ENCODE measurements at regions not wholly inside any gene's neighbourhood (a gene's known extent, or its start where the extent isn't known, plus 50 kb on each side); places are given as distances from the start of the nearest gene placed in this dataset.

GRCh38 chr10:56895306-56895705 is 534.2 kb upstream of the ZWINT start:
- Histone ChIP-seq H3K9me3 (ENCODE audit: control insufficient read depth, low read length) (no peaks in the 10 kb centered on the region), H3K27me3 (ENCODE audit: control insufficient read depth, insufficient read depth, low read length) (no peaks in the 10 kb centered on the region), H3K4me3 (ENCODE audit: low read depth, low read length) (no peak overlapping the region), H3K27ac (no peak overlapping the region), H3K4me1 (no peaks in the 10 kb centered on the region), H3K4me2 (ENCODE audit: low read length) (no peak overlapping the region), H3K9ac (no peak overlapping the region), H2AFZ (no peak overlapping the region), H3K36me3 (ENCODE audit: control insufficient read depth, insufficient read depth, low read length) (no peaks in the 10 kb centered on the region), H3K79me2 (no peaks in the 10 kb centered on the region)
- TF ChIP-seq, protein P1, sequence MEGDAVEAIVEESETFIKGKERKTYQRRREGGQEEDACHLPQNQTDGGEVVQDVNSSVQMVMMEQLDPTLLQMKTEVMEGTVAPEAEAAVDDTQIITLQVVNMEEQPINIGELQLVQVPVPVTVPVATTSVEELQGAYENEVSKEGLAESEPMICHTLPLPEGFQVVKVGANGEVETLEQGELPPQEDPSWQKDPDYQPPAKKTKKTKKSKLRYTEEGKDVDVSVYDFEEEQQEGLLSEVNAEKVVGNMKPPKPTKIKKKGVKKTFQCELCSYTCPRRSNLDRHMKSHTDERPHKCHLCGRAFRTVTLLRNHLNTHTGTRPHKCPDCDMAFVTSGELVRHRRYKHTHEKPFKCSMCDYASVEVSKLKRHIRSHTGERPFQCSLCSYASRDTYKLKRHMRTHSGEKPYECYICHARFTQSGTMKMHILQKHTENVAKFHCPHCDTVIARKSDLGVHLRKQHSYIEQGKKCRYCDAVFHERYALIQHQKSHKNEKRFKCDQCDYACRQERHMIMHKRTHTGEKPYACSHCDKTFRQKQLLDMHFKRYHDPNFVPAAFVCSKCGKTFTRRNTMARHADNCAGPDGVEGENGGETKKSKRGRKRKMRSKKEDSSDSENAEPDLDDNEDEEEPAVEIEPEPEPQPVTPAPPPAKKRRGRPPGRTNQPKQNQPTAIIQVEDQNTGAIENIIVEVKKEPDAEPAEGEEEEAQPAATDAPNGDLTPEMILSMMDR (IDR thresholded peaks at IDR 0.05) = no peak

DNA sequence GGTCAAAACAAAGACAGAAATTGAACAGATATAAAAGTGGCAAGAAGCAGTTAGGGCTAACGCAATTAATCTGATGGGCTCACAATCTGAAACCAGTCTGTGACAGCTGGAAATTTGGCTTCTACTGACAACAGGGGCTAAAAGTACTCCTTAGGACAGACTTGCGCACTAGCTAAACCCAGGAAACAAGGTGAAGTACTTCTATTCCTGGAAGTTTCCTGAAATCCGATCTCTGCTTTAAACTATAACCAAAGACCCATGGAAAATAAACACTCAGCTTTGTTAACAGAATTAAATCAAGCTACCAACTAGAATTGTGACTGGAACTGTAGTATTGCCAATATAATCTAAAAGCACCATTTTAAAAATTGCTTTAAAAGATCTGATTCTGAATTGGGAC is 520.2 kb upstream of the ZWINT start:
- Histone ChIP-seq H3K79me2 (no peaks in the 10 kb centered on the region), H3K9ac (no peak overlapping the region), H3K4me1 (no peaks in the 10 kb centered on the region), H2AFZ (no peak overlapping the region), H3K27ac (no peak overlapping the region), H3K4me3 (ENCODE audit: low read depth, low read length) (no peak overlapping the region), H3K9me3 (ENCODE audit: control insufficient read depth, low read length) (no peaks in the 10 kb centered on the region), H3K36me3 (ENCODE audit: control insufficient read depth, insufficient read depth, low read length) (no peaks in the 10 kb centered on the region), H3K27me3 (ENCODE audit: control insufficient read depth, insufficient read depth, low read length) (no peaks in the 10 kb centered on the region), H3K4me2 (ENCODE audit: low read length) (no peak overlapping the region)
- TF ChIP-seq, protein P1 (IDR thresholded peaks at IDR 0.05) = no peak

- no peak overlapping the region for H3K27ac ChIP-seq
- H3K79me2 ChIP-seq = no peaks in the 10 kb centered on the region
- H3K4me3 ChIP-seq (ENCODE audit: low read depth, low read length) = no peak overlapping the region
- H3K4me1 ChIP-seq = no peaks in the 10 kb centered on the region
- H3K9me3 ChIP-seq (ENCODE audit: control insufficient read depth, low read length) = no peaks in the 10 kb centered on the region
- H3K9ac ChIP-seq = no peak overlapping the region
- H3K4me2 ChIP-seq (ENCODE audit: low read length) = no peak overlapping the region
- H2AFZ ChIP-seq = no peak overlapping the region
- no peaks in the 10 kb centered on the region for H3K27me3 ChIP-seq (ENCODE audit: control insufficient read depth, insufficient read depth, low read length)
- TF ChIP-seq, protein P1 (IDR thresholded peaks at IDR 0.05) = no peak
- no peaks in the 10 kb centered on the region for H3K36me3 ChIP-seq (ENCODE audit: control insufficient read depth, insufficient read depth, low read length)
Measured at GRCh38 chr10:56880606-56881005, 519.5 kb upstream of the ZWINT start.

- Histone ChIP-seq H3K79me2 (no peaks in the 10 kb centered on the region), H3K36me3 (ENCODE audit: control insufficient read depth, insufficient read depth, low read length) (no peaks in the 10 kb centered on the region), H3K9me3 (ENCODE audit: control insufficient read depth, low read length) (no peaks in the 10 kb centered on the region), H3K4me3 (ENCODE audit: low read depth, low read length) (no peak overlapping the region), H2AFZ (no peak overlapping the region), H3K4me2 (ENCODE audit: low read length) (no peak overlapping the region), H3K27ac (no peak overlapping the region), H3K9ac (no peak overlapping the region), H3K4me1 (no peaks in the 10 kb centered on the region), H3K27me3 (ENCODE audit: control insufficient read depth, insufficient read depth, low read length) (no peaks in the 10 kb centered on the region)
- TF ChIP-seq, protein P1 (IDR thresholded peaks at IDR 0.05) = no peak
Measured at GRCh38 chr10:56874950-56875349, 513.9 kb upstream of the ZWINT start.

GRCh38 chr10:56871160-56871668 is 510.2 kb upstream of the ZWINT start:
- Histone ChIP-seq H3K4me2 (ENCODE audit: low read length) (no peak overlapping the region), H3K36me3 (ENCODE audit: control insufficient read depth, insufficient read depth, low read length) (no peaks in the 10 kb centered on the region), H3K4me3 (ENCODE audit: low read depth, low read length) (no peak overlapping the region), H3K79me2 (no peaks in the 10 kb centered on the region), H2AFZ (no peak overlapping the region), H3K9ac (no peak overlapping the region), H3K27ac (no peak overlapping the region), H3K9me3 (ENCODE audit: control insufficient read depth, low read length) (no peaks in the 10 kb centered on the region), H3K4me1 (no peaks in the 10 kb centered on the region), H3K27me3 (ENCODE audit: control insufficient read depth, insufficient read depth, low read length) (no peaks in the 10 kb centered on the region)
- TF ChIP-seq, protein P1 (IDR thresholded peaks at IDR 0.05) = no peak

All from parathyroid adenoma (tissue), 2 donors.